DND-41 (cell line): ENCODE measurements at regions not wholly inside any gene's neighbourhood (a gene's known extent, or its start where the extent isn't known, plus 50 kb on each side); places are given as distances from the start of the nearest gene placed in this dataset.

ENCODE experiments used
- EZH2 ChIP-seq: IDR thresholded peaks from 3 replicates; pipeline ENCODE4 v1.6.1; 2012; ENCODE audit warnings: borderline replicate concordance, low read depth, mild to moderate bottlenecking, moderate library complexity, low read length, inconsistent platforms; ENCODE audit not compliant: severe bottlenecking
- TF ChIP-seq, protein P1 (sequence below): IDR thresholded peaks from 2 replicates; pipeline ENCODE4 v1.5.1; 2012; ENCODE audit warnings: borderline replicate concordance, low read length, moderate library complexity, mild to moderate bottlenecking; ENCODE audit not compliant: poor library complexity, severe bottlenecking; ENCODE audit errors: extremely low read depth

DNA sequence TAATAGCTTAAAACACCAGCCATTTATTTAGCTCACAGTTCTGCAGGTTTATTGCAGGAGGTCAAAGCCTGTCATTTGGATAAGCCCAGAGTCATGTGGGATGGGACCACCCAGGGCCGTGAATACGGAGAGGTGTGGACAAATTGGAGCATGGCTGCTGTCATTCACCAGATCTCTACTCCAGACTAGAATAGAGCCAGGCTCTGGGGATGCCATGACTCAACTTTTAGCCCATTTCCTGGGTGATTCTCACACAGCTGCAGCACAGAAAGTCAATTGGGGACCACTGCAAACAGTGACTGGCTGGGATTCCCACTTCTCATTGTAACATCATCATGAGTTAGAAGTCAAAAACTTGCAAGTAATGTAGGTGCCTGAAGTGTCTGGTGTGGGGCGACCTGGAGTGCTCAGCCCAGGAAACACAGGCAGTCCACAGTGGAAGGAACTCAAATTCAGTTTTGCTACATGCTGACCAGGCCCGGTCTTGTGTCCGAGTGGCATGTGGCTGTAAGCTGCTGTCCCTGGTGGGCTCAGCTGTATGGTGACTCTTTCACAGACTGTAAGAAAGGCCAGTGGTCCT lies 174.3 kb downstream of the SCP2D1 start:
- TF ChIP-seq EZH2: no peak
- TF ChIP-seq, protein P1, sequence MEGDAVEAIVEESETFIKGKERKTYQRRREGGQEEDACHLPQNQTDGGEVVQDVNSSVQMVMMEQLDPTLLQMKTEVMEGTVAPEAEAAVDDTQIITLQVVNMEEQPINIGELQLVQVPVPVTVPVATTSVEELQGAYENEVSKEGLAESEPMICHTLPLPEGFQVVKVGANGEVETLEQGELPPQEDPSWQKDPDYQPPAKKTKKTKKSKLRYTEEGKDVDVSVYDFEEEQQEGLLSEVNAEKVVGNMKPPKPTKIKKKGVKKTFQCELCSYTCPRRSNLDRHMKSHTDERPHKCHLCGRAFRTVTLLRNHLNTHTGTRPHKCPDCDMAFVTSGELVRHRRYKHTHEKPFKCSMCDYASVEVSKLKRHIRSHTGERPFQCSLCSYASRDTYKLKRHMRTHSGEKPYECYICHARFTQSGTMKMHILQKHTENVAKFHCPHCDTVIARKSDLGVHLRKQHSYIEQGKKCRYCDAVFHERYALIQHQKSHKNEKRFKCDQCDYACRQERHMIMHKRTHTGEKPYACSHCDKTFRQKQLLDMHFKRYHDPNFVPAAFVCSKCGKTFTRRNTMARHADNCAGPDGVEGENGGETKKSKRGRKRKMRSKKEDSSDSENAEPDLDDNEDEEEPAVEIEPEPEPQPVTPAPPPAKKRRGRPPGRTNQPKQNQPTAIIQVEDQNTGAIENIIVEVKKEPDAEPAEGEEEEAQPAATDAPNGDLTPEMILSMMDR: no peak
